ENCODE measurements at regions not wholly inside any gene's neighbourhood (a gene's known extent, or its start where the extent isn't known, plus 50 kb on each side); places are given as distances from the start of the nearest gene placed in this dataset.
"Not testable (repeated sequence)": the region's sequence is repeated elsewhere in the genome, so short reads cannot be mapped to it uniquely, and the experiment has no call there.

DNA sequence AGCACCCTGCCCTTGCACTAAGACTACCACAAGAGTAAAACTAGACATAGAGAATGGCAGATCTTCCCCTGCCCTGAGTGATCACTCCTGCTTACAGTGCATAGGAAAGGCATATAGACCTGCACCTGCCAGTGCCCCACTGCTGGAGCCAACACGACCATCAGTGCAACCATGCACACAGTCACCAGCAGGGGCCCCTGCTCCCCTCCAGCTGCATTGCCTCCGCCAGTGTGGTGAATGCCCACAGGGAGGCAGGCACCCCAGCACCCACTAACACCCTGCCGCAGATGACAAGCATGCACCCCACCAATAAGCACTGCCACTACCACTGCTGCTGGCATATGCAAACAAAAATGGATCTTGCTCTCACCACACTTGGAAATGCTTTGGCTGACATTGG lies 478.8 kb downstream of the ADCYAP1 start:
- no peaks in the 10 kb centered on the region for H3K27me3 Mint-ChIP-seq
- H3K27ac Mint-ChIP-seq: no peak overlapping the region
- TF ChIP-seq, protein P1, sequence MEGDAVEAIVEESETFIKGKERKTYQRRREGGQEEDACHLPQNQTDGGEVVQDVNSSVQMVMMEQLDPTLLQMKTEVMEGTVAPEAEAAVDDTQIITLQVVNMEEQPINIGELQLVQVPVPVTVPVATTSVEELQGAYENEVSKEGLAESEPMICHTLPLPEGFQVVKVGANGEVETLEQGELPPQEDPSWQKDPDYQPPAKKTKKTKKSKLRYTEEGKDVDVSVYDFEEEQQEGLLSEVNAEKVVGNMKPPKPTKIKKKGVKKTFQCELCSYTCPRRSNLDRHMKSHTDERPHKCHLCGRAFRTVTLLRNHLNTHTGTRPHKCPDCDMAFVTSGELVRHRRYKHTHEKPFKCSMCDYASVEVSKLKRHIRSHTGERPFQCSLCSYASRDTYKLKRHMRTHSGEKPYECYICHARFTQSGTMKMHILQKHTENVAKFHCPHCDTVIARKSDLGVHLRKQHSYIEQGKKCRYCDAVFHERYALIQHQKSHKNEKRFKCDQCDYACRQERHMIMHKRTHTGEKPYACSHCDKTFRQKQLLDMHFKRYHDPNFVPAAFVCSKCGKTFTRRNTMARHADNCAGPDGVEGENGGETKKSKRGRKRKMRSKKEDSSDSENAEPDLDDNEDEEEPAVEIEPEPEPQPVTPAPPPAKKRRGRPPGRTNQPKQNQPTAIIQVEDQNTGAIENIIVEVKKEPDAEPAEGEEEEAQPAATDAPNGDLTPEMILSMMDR (IDR thresholded peaks at IDR 0.05; ENCODE audit: unreplicated experiment): no peak
- DNase-seq (ENCODE audit: low spot score, unreplicated experiment): no peak
- H3K9me3 Mint-ChIP-seq (ENCODE audit: low read depth): peaks cover 25% of the 10 kb centered on the region
- no peak overlapping the region for H3K4me3 Mint-ChIP-seq (ENCODE audit: low read depth)
- H3K36me3 Mint-ChIP-seq (ENCODE audit: insufficient read depth): peaks cover 3% of the 10 kb centered on the region
- H3K4me1 Mint-ChIP-seq (ENCODE audit: low read depth): no peaks in the 10 kb centered on the region

DNA sequence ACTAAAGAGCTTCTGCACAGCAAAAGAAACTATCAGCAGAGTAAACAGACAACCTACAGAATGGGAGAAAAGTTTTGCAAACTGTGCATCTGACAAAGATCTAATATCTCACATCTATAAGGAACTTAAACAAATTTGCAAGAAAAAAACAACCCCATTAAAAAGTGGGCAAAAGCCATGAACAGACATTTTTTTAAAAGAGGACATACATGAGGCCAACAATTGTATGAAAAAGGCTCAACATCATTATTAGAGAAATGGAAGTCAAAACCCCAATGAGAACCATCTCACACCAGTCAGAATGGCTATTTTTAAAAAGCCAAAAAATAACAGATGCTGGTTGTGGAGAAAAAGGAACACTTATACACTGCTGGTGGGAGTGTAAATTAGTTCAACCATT lies 483.8 kb downstream of the ADCYAP1 start:
- not testable (repeated sequence) for H3K4me3 Mint-ChIP-seq (ENCODE audit: low read depth); H3K27ac Mint-ChIP-seq; H3K27me3 Mint-ChIP-seq; DNase-seq (ENCODE audit: low spot score, unreplicated experiment); H3K36me3 Mint-ChIP-seq (ENCODE audit: insufficient read depth)
- H3K9me3 Mint-ChIP-seq (ENCODE audit: low read depth): peaks cover 28% of the 10 kb centered on the region
- H3K4me1 Mint-ChIP-seq (ENCODE audit: low read depth): peaks cover 16% of the 10 kb centered on the region

DNA sequence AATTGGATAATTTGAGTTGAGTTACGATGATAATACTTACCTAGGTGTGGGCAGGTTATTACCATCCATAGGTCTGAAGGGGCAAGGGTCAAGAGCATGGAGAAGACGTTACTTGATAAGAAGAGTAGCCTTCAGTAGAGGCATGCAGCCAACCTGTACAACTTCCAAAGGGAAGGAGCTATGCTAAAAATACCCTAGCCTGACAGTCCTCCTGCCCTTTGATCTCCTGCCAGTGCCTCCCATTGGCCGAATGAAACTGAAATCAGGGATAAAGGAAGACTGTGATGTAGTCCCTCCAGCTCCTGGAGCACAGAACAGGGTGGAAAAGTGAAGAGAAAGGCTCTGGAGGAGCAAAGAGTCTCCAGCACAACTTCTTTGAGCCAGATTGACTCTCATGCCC lies 487.4 kb downstream of the ADCYAP1 start:
- TF ChIP-seq, protein P1 (IDR thresholded peaks at IDR 0.05; ENCODE audit: unreplicated experiment): no peak
- H3K4me3 Mint-ChIP-seq (ENCODE audit: low read depth): no peak overlapping the region

DNA sequence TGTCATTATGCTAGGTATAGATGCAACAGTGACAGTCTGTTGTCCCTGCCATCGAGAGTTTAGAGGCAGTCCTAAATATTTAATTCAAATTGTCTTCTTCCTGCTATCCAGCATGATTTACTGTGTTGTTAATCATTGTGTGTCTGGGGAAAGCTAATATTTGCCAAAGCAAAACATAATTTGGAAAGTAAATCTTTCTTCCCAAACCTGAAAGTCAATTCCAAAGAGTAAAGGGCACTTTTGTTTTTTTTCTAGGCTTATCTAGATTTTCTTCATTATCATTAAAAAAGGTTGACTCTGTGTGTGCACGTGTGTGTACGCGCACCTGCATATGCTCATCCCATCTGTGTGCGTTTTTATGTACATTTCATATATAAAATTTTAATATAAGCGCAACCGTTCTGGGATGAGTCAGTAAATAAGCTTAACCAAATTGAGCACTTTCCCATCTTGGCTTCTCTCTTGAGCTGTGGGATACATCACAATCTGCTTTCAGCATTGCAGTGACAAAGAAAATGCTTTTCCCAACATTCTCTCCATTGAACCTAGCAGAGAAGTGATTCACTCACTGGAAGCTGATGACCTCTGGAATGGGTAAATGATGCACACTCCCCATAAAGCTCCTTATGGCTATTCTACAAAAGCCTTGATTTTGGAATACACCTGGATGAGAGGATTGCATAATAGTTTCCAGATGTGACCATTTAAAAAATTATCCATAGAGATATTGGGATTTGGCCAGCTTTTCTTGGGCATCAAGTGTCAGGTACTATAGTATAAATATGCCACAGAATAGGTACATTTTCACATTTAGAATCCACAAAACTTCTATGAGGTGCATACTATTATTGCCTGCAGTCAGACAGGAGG lies 488.4 kb downstream of the ADCYAP1 start:
- no peaks in the 10 kb centered on the region for H3K36me3 Mint-ChIP-seq (ENCODE audit: insufficient read depth)
- TF ChIP-seq, protein P1 (IDR thresholded peaks at IDR 0.05; ENCODE audit: unreplicated experiment): no peak
- H3K27me3 Mint-ChIP-seq: peaks cover 5% of the 10 kb centered on the region
- H3K4me3 Mint-ChIP-seq (ENCODE audit: low read depth): no peak overlapping the region
- no peak for DNase-seq (ENCODE audit: low spot score, unreplicated experiment)
- peaks cover 6% of the 10 kb centered on the region for H3K9me3 Mint-ChIP-seq (ENCODE audit: low read depth)
- H3K4me1 Mint-ChIP-seq (ENCODE audit: low read depth): peaks cover 36% of the 10 kb centered on the region
- H3K27ac Mint-ChIP-seq: no peak overlapping the region

More for the DNA sequence above, 487.4 kb downstream of the ADCYAP1 start:
- peaks cover 13% of the 10 kb centered on the region for H3K9me3 Mint-ChIP-seq (ENCODE audit: low read depth)
- peaks cover 36% of the 10 kb centered on the region for H3K4me1 Mint-ChIP-seq (ENCODE audit: low read depth)
- H3K27me3 Mint-ChIP-seq: peaks cover 5% of the 10 kb centered on the region
- no peaks in the 10 kb centered on the region for H3K36me3 Mint-ChIP-seq (ENCODE audit: insufficient read depth)
- DNase-seq (ENCODE audit: low spot score, unreplicated experiment): no peak
- H3K27ac Mint-ChIP-seq: no peak overlapping the region

DNA sequence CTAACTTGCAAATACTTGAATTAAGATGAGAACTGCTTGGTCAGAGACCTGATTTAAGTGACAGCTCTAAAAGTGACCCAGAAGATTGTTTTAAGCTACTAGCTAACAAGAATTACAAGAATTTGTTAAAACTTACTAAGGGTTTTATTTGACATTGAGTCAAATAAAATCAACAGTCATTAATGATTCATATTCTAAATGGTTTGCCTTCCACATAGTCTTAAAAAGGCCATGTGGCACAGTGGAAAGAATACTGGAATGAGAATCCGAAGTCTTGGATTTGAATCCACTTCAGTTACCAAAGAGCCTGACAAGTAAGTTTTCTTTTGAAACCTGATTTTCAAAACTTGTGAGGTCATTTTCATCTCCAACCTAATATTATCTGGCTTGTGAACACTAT lies 489.3 kb downstream of the ADCYAP1 start:
- peaks cover 5% of the 10 kb centered on the region for H3K27me3 Mint-ChIP-seq
- peaks cover 2% of the 10 kb centered on the region for H3K9me3 Mint-ChIP-seq (ENCODE audit: low read depth)
- no peak for DNase-seq (ENCODE audit: low spot score, unreplicated experiment)
- TF ChIP-seq, protein P1 (IDR thresholded peaks at IDR 0.05; ENCODE audit: unreplicated experiment): no peak
- H3K27ac Mint-ChIP-seq: no peak overlapping the region
- no peaks in the 10 kb centered on the region for H3K36me3 Mint-ChIP-seq (ENCODE audit: insufficient read depth)
- H3K4me1 Mint-ChIP-seq (ENCODE audit: low read depth): peaks cover 36% of the 10 kb centered on the region
- no peak overlapping the region for H3K4me3 Mint-ChIP-seq (ENCODE audit: low read depth)

DNA sequence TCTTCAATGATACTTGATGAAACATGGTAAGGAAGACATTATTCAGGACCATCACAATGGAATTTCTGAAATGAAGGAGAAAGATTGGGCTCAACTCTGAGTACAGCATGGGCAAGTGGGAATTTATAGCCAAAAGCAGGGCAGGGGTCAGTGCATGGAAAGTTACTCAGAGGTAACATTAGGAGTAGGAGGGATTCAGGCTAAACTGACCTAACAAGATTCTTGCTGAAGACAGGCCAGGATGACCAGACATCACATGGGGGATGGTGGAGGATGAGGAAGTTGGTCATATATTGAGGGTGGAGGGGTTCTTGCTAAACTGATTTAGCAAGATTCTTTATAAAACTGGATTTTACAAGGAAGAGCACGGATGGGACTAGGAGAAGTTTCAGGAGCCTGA lies 489.8 kb downstream of the ADCYAP1 start:
- TF ChIP-seq, protein P1 (IDR thresholded peaks at IDR 0.05; ENCODE audit: unreplicated experiment): no peak
- Mint-ChIP-seq H3K27me3 (peaks cover 5% of the 10 kb centered on the region), H3K36me3 (ENCODE audit: insufficient read depth) (no peaks in the 10 kb centered on the region), H3K4me3 (ENCODE audit: low read depth) (no peak overlapping the region), H3K4me1 (ENCODE audit: low read depth) (peaks cover 36% of the 10 kb centered on the region), H3K27ac (no peak overlapping the region), H3K9me3 (ENCODE audit: low read depth) (no peaks in the 10 kb centered on the region)
- DNase-seq (ENCODE audit: low spot score, unreplicated experiment): no peak
